Epithelial cell of esophagus (primary cell): ENCODE measurements at regions not wholly inside any gene's neighbourhood (a gene's known extent, or its start where the extent isn't known, plus 50 kb on each side); places are given as distances from the start of the nearest gene placed in this dataset.

Source experiments
- DNase-seq: peaks from one replicate; pipeline ENCODE4 v3.0.0; 2010; ENCODE audit warnings: low read depth
- H3K4me3 ChIP-seq: 2 replicates; pipeline ENCODE4 v1.5.1; 2011; ENCODE audit warnings: mild to moderate bottlenecking, low read length, control low read depth
- TF ChIP-seq, protein P1 (sequence below): IDR thresholded peaks from 2 replicates; pipeline ENCODE4 v1.5.1; 2011; ENCODE audit warnings: low read depth, mild to moderate bottlenecking, low read length, control low read depth, inconsistent platforms; ENCODE audit not compliant: insufficient read depth; ENCODE audit errors: missing control alignments

DNA sequence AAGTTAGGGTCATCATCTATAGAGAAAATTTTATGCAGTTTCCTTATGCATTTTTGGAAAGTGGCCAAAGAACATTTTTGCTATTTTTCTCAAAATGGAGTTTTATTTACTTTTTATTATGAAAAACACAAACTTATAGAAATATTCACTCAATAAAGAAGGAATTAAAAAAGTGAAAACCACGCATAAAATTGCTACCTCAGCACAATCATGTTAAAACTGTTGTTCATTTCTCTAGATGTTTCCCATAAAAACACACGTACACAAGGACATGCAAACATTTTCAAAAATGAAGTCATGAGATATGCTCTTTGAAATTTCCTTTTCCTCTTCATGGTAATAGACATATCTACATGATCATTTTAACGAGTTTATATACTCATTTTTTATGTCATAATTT is 536.8 kb upstream of the MAGEB18 start:
- DNase-seq = no peak
- H3K4me3 ChIP-seq = no peak overlapping the region
- TF ChIP-seq, protein P1, sequence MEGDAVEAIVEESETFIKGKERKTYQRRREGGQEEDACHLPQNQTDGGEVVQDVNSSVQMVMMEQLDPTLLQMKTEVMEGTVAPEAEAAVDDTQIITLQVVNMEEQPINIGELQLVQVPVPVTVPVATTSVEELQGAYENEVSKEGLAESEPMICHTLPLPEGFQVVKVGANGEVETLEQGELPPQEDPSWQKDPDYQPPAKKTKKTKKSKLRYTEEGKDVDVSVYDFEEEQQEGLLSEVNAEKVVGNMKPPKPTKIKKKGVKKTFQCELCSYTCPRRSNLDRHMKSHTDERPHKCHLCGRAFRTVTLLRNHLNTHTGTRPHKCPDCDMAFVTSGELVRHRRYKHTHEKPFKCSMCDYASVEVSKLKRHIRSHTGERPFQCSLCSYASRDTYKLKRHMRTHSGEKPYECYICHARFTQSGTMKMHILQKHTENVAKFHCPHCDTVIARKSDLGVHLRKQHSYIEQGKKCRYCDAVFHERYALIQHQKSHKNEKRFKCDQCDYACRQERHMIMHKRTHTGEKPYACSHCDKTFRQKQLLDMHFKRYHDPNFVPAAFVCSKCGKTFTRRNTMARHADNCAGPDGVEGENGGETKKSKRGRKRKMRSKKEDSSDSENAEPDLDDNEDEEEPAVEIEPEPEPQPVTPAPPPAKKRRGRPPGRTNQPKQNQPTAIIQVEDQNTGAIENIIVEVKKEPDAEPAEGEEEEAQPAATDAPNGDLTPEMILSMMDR = no peak

GRCh38 chrX:25618248-25618647 is 519.9 kb upstream of the MAGEB18 start:
- no peak overlapping the region for H3K4me3 ChIP-seq
- DNase-seq = no peak
- TF ChIP-seq, protein P1 = no peak

DNA sequence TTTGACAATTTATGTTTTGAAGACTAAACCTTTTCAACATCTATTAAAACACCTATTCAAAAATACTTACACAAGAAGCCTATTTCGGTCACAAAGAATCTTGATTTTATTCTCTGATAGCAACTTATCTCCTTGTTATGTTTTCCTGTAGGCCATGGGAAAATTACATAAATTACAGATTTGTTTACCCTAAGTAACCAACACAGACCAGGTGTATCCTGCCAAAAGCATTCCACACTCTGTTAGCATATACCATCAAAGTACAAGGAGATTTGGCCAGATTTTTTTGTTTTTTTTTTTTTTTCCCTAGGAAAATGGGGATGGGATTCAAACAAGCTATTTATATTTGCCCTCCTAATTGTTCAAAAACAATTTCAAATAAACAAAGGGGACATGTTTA is 497.9 kb upstream of the MAGEB18 start:
- H3K4me3 ChIP-seq = no peak overlapping the region
- TF ChIP-seq, protein P1 = no peak
- no peak for DNase-seq

DNA sequence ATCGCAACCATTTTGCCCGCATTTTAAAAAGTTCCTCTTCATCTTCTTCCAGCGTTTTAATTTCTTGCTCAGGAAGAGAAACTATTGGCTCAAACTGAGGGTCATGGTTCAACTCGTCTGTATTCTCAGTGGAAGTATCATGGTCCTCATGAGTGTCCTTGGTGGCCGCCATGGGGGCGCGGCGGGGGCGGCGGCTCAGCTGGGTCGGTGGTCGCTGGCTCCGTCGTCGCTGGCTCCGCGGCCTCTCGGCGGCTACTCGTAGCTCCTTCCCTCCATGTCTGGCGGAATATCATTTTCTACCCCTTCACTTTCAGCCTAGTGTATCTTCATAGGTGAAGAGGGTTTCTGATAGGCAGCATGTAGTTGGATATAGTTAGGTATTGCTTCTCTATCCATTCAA is 492.0 kb upstream of the MAGEB18 start:
- TF ChIP-seq, protein P1 = no peak
- DNase-seq = no peak

DNA sequence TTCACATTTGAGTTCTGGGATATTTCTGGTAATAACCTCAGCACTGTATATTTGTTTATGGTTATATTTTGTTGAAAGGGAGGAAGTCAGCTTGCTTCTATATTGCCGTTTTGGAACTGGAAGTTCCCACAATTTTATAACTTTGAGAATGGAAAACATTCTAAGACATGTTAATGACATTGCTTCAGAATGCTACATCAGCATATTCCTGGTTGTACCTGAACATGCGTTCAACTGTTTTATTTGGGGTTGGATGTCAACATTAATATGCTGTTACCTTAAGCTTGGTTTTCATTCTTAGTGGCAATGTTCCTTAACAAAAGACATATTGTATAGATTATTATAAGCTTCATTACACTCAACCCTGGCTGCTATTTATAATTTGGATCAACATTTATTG is 489.4 kb upstream of the MAGEB18 start:
- DNase-seq = no peak
- TF ChIP-seq, protein P1 = no peak
- no peak overlapping the region for H3K4me3 ChIP-seq

More for the DNA sequence above, 492.0 kb upstream of the MAGEB18 start:
- no peak overlapping the region for H3K4me3 ChIP-seq

DNA sequence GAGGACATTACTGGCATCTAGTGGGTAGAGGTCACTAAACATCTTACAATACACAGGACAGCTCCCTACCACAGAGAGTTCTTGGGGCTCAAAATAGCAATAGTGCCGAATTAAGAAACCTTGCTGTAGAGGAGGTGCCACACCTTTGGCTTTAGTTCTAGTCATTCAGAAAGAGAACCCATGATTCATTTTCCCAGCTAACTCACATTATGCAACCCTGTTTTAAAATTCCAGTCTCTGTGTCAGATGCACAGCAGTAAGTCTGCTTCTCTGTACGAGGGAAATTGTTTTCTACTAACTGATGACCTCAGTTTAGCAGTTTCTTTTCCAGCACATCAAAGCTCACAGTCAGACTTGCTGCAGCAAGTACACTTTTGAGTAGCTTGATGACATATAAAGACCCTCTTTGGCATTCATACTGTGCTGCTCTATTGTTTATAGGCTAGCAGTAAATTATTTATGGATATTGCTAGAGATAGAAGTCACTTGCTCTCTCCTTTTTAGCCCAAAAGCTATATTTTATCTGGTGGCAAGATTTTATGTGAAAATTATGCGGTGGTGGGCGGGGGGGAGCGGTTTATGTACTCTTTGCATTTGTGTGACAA is 487.8 kb upstream of the MAGEB18 start:
- DNase-seq = peak; percentile 46
- H3K4me3 ChIP-seq = no peak overlapping the region
- TF ChIP-seq, protein P1 = no peak

GRCh38 chrX:25659317-25659716 is 478.8 kb upstream of the MAGEB18 start:
- H3K4me3 ChIP-seq = no peak overlapping the region
- no peak for DNase-seq
- TF ChIP-seq, protein P1 = no peak
